ENCODE measurements at regions not wholly inside any gene's neighbourhood (a gene's known extent, or its start where the extent isn't known, plus 50 kb on each side); places are given as distances from the start of the nearest gene placed in this dataset.

DNA sequence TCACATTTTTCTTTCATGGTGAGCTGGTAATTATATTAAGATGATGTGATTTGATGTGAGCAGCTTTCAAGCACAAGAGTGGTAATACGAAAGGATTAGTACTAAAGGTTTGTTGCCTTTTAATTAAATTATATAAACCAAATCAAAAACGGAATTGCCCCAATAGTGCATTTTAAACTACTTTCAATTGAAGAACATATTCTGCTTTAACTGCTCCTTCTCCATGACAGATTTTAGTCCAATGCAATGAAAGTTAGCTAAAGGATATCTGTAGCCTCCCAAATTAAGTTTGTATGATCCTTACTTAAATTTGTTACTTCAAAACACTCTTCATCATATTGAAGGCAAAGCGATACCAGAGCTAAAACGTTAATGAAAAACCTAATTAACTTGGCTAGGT, 447.1 kb upstream of the AMOT start:
- TF ChIP-seq POLR2A (IDR thresholded peaks at IDR 0.05; ENCODE audit: low read length) (no peak), GATA1 (IDR thresholded peaks at IDR 0.05; ENCODE audit: low read depth, low read length) (no peak)

Measured in erythroblast (primary cell).